ENCODE measurements at regions not wholly inside any gene's neighbourhood (a gene's known extent, or its start where the extent isn't known, plus 50 kb on each side); places are given as distances from the start of the nearest gene placed in this dataset.
A peak's percentile ranks its signal among the peaks of the same experiment; 100 is the strongest.

- DNase-seq = no peak
These were observed 602.9 kb upstream of the WWC1 start for GRCh38 chr5:167688341-167689130.

- DNase-seq = no peak
These were observed 596.9 kb upstream of the WWC1 start for GRCh38 chr5:167694325-167695147.

- no peak for DNase-seq
These were observed 594.7 kb upstream of the WWC1 start for GRCh38 chr5:167696558-167697314.

- no peak for DNase-seq
These were observed 592.0 kb upstream of the WWC1 start for GRCh38 chr5:167699432-167699831.

- DNase-seq = no peak
These were observed 590.4 kb upstream of the WWC1 start for GRCh38 chr5:167701051-167701450.

GRCh38 chr5:167702014-167702413, 589.4 kb upstream of the WWC1 start:
- DNase-seq = no peak

- DNase-seq = no peak
These were observed 583.0 kb upstream of the WWC1 start for GRCh38 chr5:167708449-167708848.

- DNase-seq = no peak
These were observed 581.8 kb upstream of the WWC1 start for GRCh38 chr5:167709625-167710024.

- no peak for DNase-seq
These were observed 580.9 kb upstream of the WWC1 start for GRCh38 chr5:167710444-167711073.

- no peak for DNase-seq
These were observed 578.4 kb upstream of the WWC1 start for GRCh38 chr5:167712986-167713585.

GRCh38 chr5:167713896-167714295, 577.5 kb upstream of the WWC1 start:
- DNase-seq = no peak

GRCh38 chr5:167716126-167716775, 575.2 kb upstream of the WWC1 start:
- DNase-seq = no peak

GRCh38 chr5:167720259-167720658, 571.2 kb upstream of the WWC1 start:
- DNase-seq = no peak

- no peak for DNase-seq
These were observed 570.7 kb upstream of the WWC1 start for GRCh38 chr5:167720676-167721260.

GRCh38 chr5:167721926-167722440, 569.5 kb upstream of the WWC1 start:
- no peak for DNase-seq

GRCh38 chr5:167723254-167723871, 568.1 kb upstream of the WWC1 start:
- DNase-seq = peak; percentile 80

GRCh38 chr5:167725264-167725663, 566.2 kb upstream of the WWC1 start:
- DNase-seq = no peak

GRCh38 chr5:167725741-167726140, 565.7 kb upstream of the WWC1 start:
- no peak for DNase-seq

- peak; percentile 35 for DNase-seq
These were observed 564.8 kb upstream of the WWC1 start for GRCh38 chr5:167726642-167727041.

GRCh38 chr5:167730121-167730520, 561.3 kb upstream of the WWC1 start:
- no peak for DNase-seq
